HCT116 (cell line): ENCODE measurements at regions not wholly inside any gene's neighbourhood (a gene's known extent, or its start where the extent isn't known, plus 50 kb on each side); places are given as distances from the start of the nearest gene placed in this dataset.

Source experiments
- ATAC-seq: fragments of 200-7000 bp; cut with Tn5 transposase; 2 replicates; pipeline ENCODE4 v1.9.1; 2020; ENCODE audit warnings: mild to moderate bottlenecking, moderate library complexity
- BruUV-seq: library from RNA; stranded (reverse); fragments of 400-500 nt; replicated peaks from 2 replicates; lab custom pipeline; 2021; lab: Mats Ljungman, UMichigan
- CTCF ChIA-PET: fragments of 300-600 bp; sonication (Branson Sonifier 250); formaldehyde crosslinking; loops from one replicate; lab custom pipeline; 2021; ENCODE audit warnings: antibody characterized with exemption; lab: Charles Lee
- POLR2A ChIA-PET: fragments of 300-600, 350-600 bp; sonication (Branson Sonifier 250); formaldehyde crosslinking; loops from one replicate; lab custom pipeline; 2021; ENCODE audit warnings: antibody characterized with exemption; lab: Charles Lee
- RAD21 ChIA-PET, 2 experiments: fragments of 300-600 bp; sonication (Branson Sonifier 250); formaldehyde crosslinking; loops; one replicate each; lab custom pipeline; 2023; ENCODE audit warnings: low total read pairs in 2 of 2; ENCODE audit not compliant: uncharacterized antibody in 2 of 2, unreplicated experiment in 2 of 2, low non-redundant PET in 1 of 2; lab: Charles Lee
- DNase-seq: peaks from one replicate; pipeline ENCODE4 v3.0.0-alpha.2; 2010; ENCODE audit warnings: low read depth, low spot score
- H2AFZ ChIP-seq: fragments of 200-600 bp; shearing (Covaris generic), sonication (generic); 2 replicates; pipeline ENCODE4 v1.6.1; 2017; ENCODE audit warnings: low read depth, mixed run types, mixed read lengths, antibody characterized with exemption, low read length; ENCODE audit not compliant: poor library complexity, severe bottlenecking
- H3K27ac ChIP-seq: 2 replicates; pipeline ENCODE4 v1.5.1; 2012; ENCODE audit warnings: low read depth, low read length
- H3K27me3 ChIP-seq: fragments of 200-600 bp; sonication (generic); 2 replicates; pipeline ENCODE4 v1.6.1; 2016; ENCODE audit warnings: mixed run types, low read length, mixed read lengths; ENCODE audit not compliant: insufficient read depth
- H3K36me3 ChIP-seq, 2 experiments: fragments of 200-500 bp in 1 of 2; fragments of 200-600 bp in 1 of 2; sonication (Bioruptor generic) in 1 of 2; sonication (generic) in 1 of 2; 2 replicates each; pipeline versions ENCODE4 v1.5.1 to v1.6.1; 2014 to 2016; ENCODE audit warnings: low read length in 2 of 2, inconsistent platforms in 1 of 2, mixed read lengths in 1 of 2, mixed run types in 1 of 2; ENCODE audit not compliant: insufficient read depth in 2 of 2, control insufficient read depth in 1 of 2
- H3K4me1 ChIP-seq, 2 experiments: fragments of 200-600 bp in 1 of 2; sonication (generic) in 1 of 2; 2 replicates each; pipeline versions ENCODE4 v1.5.1 to v1.6.1; 2012 to 2017; ENCODE audit warnings: low read length in 2 of 2, inconsistent platforms in 1 of 2, mild to moderate bottlenecking in 1 of 2, mixed read lengths in 1 of 2, mixed run types in 1 of 2, moderate library complexity in 1 of 2; ENCODE audit not compliant: insufficient read depth in 2 of 2, control insufficient read depth in 1 of 2
- H3K4me2 ChIP-seq: fragments of 200-600 bp; sonication (generic); 2 replicates; pipeline ENCODE4 v1.6.1; 2017; ENCODE audit warnings: mixed run types, low read length, mixed read lengths
- H3K4me3 ChIP-seq, 2 experiments: fragments of 200-600 bp in 1 of 2; sonication (generic) in 1 of 2; replicated peaks in 1 of 2; 2 replicates each; pipeline ENCODE4 v1.5.1; 2011 to 2016; ENCODE audit warnings: low read length in 2 of 2, control low read depth in 1 of 2, low read depth in 1 of 2, mild to moderate bottlenecking in 1 of 2, mixed read lengths in 1 of 2, mixed run types in 1 of 2
- H3K79me2 ChIP-seq: fragments of 200-600 bp; sonication (generic); 2 replicates; pipeline ENCODE4 v1.6.1; 2017; ENCODE audit warnings: mild to moderate bottlenecking, mixed run types, low read length, moderate library complexity, mixed read lengths; ENCODE audit not compliant: insufficient read depth
- H3K9ac ChIP-seq: fragments of 200-600 bp; sonication (generic); 2 replicates; pipeline ENCODE4 v1.6.1; 2016; ENCODE audit warnings: low read length, mixed read lengths
- H3K9me2 ChIP-seq: fragments of 200-600 bp; sonication (generic), shearing (Covaris generic); 2 replicates; pipeline ENCODE4 v1.6.1; 2017; ENCODE audit warnings: mixed run types, mild to moderate bottlenecking, moderate library complexity; ENCODE audit not compliant: insufficient read depth
- H3K9me3 ChIP-seq, 2 experiments: fragments of 200-500 bp in 1 of 2; fragments of 200-600 bp in 1 of 2; sonication (Bioruptor generic) in 1 of 2; sonication (generic) in 1 of 2; 2 replicates each; pipeline ENCODE4 v1.6.1; 2014 to 2017; ENCODE audit warnings: low read length in 2 of 2, mixed read lengths in 2 of 2, inconsistent platforms in 1 of 2, low read depth in 1 of 2, mild to moderate bottlenecking in 1 of 2, mixed run types in 1 of 2, moderate library complexity in 1 of 2; ENCODE audit not compliant: control insufficient read depth in 1 of 2, insufficient read depth in 1 of 2
- H4K20me1 ChIP-seq: fragments of 200-600 bp; sonication (generic), shearing (Covaris generic); 2 replicates; pipeline ENCODE4 v1.6.1; 2017; ENCODE audit warnings: mixed run types, mild to moderate bottlenecking, moderate library complexity; ENCODE audit not compliant: insufficient read depth
- CBX3 ChIP-seq: IDR thresholded peaks from 2 replicates; pipeline ENCODE4 v1.6.1; 2012; ENCODE audit warnings: low read depth
- CEBPB ChIP-seq: IDR thresholded peaks from 2 replicates; pipeline ENCODE4 v1.6.1; 2012; ENCODE audit warnings: low read depth
- EGR1 ChIP-seq: IDR thresholded peaks from 2 replicates; pipeline ENCODE4 v1.6.1; 2012; ENCODE audit warnings: low read depth
- ELF1 ChIP-seq: IDR thresholded peaks from 2 replicates; pipeline ENCODE4 v1.6.1; 2012; ENCODE audit warnings: low read depth, borderline replicate concordance
- EZH2 ChIP-seq: fragments of 200-600 bp; sonication (generic); IDR thresholded peaks from 2 replicates; pipeline ENCODE4 v1.6.1; 2017; ENCODE audit warnings: antibody characterized with exemption, mixed run types
- EZH2phosphoT487 ChIP-seq: fragments of 200-600 bp; IDR thresholded peaks from 2 replicates; pipeline ENCODE4 v1.6.1; 2018; ENCODE audit warnings: antibody characterized with exemption, borderline replicate concordance
- JUND ChIP-seq: IDR thresholded peaks from 2 replicates; pipeline ENCODE4 v1.6.1; 2012
- POLR2A ChIP-seq: IDR thresholded peaks from 2 replicates; pipeline ENCODE4 v1.7.0; 2011; ENCODE audit warnings: borderline replicate concordance; ENCODE audit not compliant: insufficient read depth, insufficient read length; ENCODE audit errors: extremely low read depth
- RAD21 ChIP-seq: IDR thresholded peaks from 2 replicates; pipeline ENCODE4 v1.6.1; 2012; ENCODE audit warnings: low read depth, mild to moderate bottlenecking
- SIN3A ChIP-seq: IDR thresholded peaks from 2 replicates; pipeline ENCODE4 v1.6.1; 2012; ENCODE audit warnings: low read depth
- SP1 ChIP-seq: IDR thresholded peaks from 2 replicates; pipeline ENCODE4 v1.6.1; 2012; ENCODE audit warnings: low read depth
- SRF ChIP-seq: IDR thresholded peaks from 2 replicates; pipeline ENCODE4 v1.6.1; 2012; ENCODE audit warnings: low read depth
- TCF7L2 ChIP-seq: IDR thresholded peaks from 2 replicates; pipeline ENCODE4 v1.7.0; 2011; ENCODE audit warnings: borderline replicate concordance, inconsistent platforms; ENCODE audit not compliant: insufficient read depth, insufficient read length; ENCODE audit errors: extremely low read depth
- YY1 ChIP-seq: IDR thresholded peaks from 2 replicates; pipeline ENCODE4 v1.6.1; 2011; ENCODE audit warnings: low read length, low read depth, moderate library complexity, mild to moderate bottlenecking; ENCODE audit not compliant: insufficient replicate concordance; ENCODE audit errors: extremely low read depth
- ZFX ChIP-seq: fragments of 450-650 bp; IDR thresholded peaks from 2 replicates; pipeline ENCODE4 v1.6.1; 2017
- ZNF274 ChIP-seq: fragments of 200-500 bp; sonication (Bioruptor generic); IDR thresholded peaks from 2 replicates; pipeline ENCODE4 v1.6.1; 2014; ENCODE audit warnings: mild to moderate bottlenecking, low read depth, low read length, inconsistent platforms
- intact Hi-C: fragments of 100-400 bp; cut with micrococcal nuclease; formaldehyde crosslinking; loops from 2 replicates; pipeline ENCODE4 v1.10.0; 2022
- TF ChIP-seq, protein P1 (sequence below): IDR thresholded peaks from 2 replicates; pipeline ENCODE4 v1.6.1; 2011; ENCODE audit warnings: mild to moderate bottlenecking, low read length, moderate library complexity; ENCODE audit not compliant: insufficient replicate concordance; ENCODE audit errors: extremely low read depth
- TF ChIP-seq, protein P2 (sequence below): IDR thresholded peaks from 2 replicates; pipeline ENCODE4 v1.6.1; 2012
- TF ChIP-seq, protein P3 (sequence below): IDR thresholded peaks from 2 replicates; pipeline ENCODE4 v1.6.1; 2012

DNA sequence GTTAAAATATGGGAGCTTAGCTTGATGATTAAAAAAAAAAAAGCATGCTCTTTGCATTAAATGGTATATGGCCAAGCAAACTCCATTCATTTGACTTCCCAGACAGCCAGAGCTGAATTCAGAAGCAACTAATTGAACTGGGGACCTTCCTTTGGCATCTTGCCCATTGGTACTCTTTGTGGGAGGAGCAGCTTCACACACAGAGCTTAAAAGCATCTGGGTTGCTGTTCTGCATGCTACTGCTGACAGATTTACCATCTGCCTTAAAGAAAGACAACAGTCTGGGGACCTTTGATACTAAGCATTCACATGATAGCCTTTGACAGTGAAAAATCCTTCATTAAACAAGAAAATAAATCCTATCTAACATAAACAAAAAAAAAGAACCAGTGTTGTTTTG is 977.9 kb downstream of the TMTC2 start:
- no peak for DNase-seq
- ATAC-seq = no peak
- no peak overlapping the region for H3K4me2 ChIP-seq

More for the DNA sequence above, 977.9 kb downstream of the TMTC2 start:
- Histone ChIP-seq H4K20me1 (no peaks in the 10 kb centered on the region), H3K27me3 (no peaks in the 10 kb centered on the region), H3K9me3 (no peaks in the 10 kb centered on the region), H3K4me3 (no peak overlapping the region), H3K79me2 (no peaks in the 10 kb centered on the region), H3K36me3 (no peaks in the 10 kb centered on the region), H3K4me1 (no peaks in the 10 kb centered on the region), H2AFZ (no peak overlapping the region), H3K9ac (no peak overlapping the region), H3K9me2 (no peaks in the 10 kb centered on the region), H3K27ac (no peak overlapping the region)
- no TSS peak for BruUV-seq
- POLR2A ChIA-PET = no interaction called here
- TF ChIP-seq ZNF274 (no peak), SRF (no peak), JUND (no peak), SP1 (no peak), EZH2 (no peak), YY1 (no peak), ZFX (no peak), EZH2phosphoT487 (no peak), CEBPB (no peak), CBX3 (no peak), RAD21 (no peak), SIN3A (no peak), POLR2A (no peak), TCF7L2 (no peak), EGR1 (no peak), ELF1 (no peak)
- TF ChIP-seq, protein P1, sequence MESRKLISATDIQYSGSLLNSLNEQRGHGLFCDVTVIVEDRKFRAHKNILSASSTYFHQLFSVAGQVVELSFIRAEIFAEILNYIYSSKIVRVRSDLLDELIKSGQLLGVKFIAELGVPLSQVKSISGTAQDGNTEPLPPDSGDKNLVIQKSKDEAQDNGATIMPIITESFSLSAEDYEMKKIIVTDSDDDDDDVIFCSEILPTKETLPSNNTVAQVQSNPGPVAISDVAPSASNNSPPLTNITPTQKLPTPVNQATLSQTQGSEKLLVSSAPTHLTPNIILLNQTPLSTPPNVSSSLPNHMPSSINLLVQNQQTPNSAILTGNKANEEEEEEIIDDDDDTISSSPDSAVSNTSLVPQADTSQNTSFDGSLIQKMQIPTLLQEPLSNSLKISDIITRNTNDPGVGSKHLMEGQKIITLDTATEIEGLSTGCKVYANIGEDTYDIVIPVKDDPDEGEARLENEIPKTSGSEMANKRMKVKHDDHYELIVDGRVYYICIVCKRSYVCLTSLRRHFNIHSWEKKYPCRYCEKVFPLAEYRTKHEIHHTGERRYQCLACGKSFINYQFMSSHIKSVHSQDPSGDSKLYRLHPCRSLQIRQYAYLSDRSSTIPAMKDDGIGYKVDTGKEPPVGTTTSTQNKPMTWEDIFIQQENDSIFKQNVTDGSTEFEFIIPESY = no peak
- TF ChIP-seq, protein P2, sequence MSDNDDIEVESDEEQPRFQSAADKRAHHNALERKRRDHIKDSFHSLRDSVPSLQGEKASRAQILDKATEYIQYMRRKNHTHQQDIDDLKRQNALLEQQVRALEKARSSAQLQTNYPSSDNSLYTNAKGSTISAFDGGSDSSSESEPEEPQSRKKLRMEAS = no peak
- TF ChIP-seq, protein P3, sequence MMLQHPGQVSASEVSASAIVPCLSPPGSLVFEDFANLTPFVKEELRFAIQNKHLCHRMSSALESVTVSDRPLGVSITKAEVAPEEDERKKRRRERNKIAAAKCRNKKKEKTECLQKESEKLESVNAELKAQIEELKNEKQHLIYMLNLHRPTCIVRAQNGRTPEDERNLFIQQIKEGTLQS = no peak
- RAD21 ChIA-PET = no interaction called here
- CTCF ChIA-PET = no interaction called here
- intact Hi-C loops = no loop called here
